HCT116 (cell line): ENCODE measurements at regions not wholly inside any gene's neighbourhood (a gene's known extent, or its start where the extent isn't known, plus 50 kb on each side); places are given as distances from the start of the nearest gene placed in this dataset.

Source experiments
- ATAC-seq: fragments of 200-7000 bp; cut with Tn5 transposase; 2 replicates; pipeline ENCODE4 v1.9.1; 2020; ENCODE audit warnings: mild to moderate bottlenecking, moderate library complexity
- BruUV-seq: library from RNA; stranded (reverse); fragments of 400-500 nt; replicated peaks from 2 replicates; lab custom pipeline; 2021; lab: Mats Ljungman, UMichigan
- CTCF ChIA-PET: fragments of 300-600 bp; sonication (Branson Sonifier 250); formaldehyde crosslinking; loops from one replicate; lab custom pipeline; 2021; ENCODE audit warnings: antibody characterized with exemption; lab: Charles Lee
- POLR2A ChIA-PET: fragments of 300-600, 350-600 bp; sonication (Branson Sonifier 250); formaldehyde crosslinking; loops from one replicate; lab custom pipeline; 2021; ENCODE audit warnings: antibody characterized with exemption; lab: Charles Lee
- RAD21 ChIA-PET, 2 experiments: fragments of 300-600 bp; sonication (Branson Sonifier 250); formaldehyde crosslinking; loops; one replicate each; lab custom pipeline; 2023; ENCODE audit warnings: low total read pairs in 2 of 2; ENCODE audit not compliant: uncharacterized antibody in 2 of 2, unreplicated experiment in 2 of 2, low non-redundant PET in 1 of 2; lab: Charles Lee
- DNase-seq: peaks from one replicate; pipeline ENCODE4 v3.0.0-alpha.2; 2010; ENCODE audit warnings: low read depth, low spot score
- H2AFZ ChIP-seq: fragments of 200-600 bp; shearing (Covaris generic), sonication (generic); 2 replicates; pipeline ENCODE4 v1.6.1; 2017; ENCODE audit warnings: low read depth, mixed run types, mixed read lengths, antibody characterized with exemption, low read length; ENCODE audit not compliant: poor library complexity, severe bottlenecking
- H3K27ac ChIP-seq: 2 replicates; pipeline ENCODE4 v1.5.1; 2012; ENCODE audit warnings: low read depth, low read length
- H3K27me3 ChIP-seq: fragments of 200-600 bp; sonication (generic); 2 replicates; pipeline ENCODE4 v1.6.1; 2016; ENCODE audit warnings: mixed run types, low read length, mixed read lengths; ENCODE audit not compliant: insufficient read depth
- H3K36me3 ChIP-seq, 2 experiments: fragments of 200-500 bp in 1 of 2; fragments of 200-600 bp in 1 of 2; sonication (Bioruptor generic) in 1 of 2; sonication (generic) in 1 of 2; 2 replicates each; pipeline versions ENCODE4 v1.5.1 to v1.6.1; 2014 to 2016; ENCODE audit warnings: low read length in 2 of 2, inconsistent platforms in 1 of 2, mixed read lengths in 1 of 2, mixed run types in 1 of 2; ENCODE audit not compliant: insufficient read depth in 2 of 2, control insufficient read depth in 1 of 2
- H3K4me1 ChIP-seq, 2 experiments: fragments of 200-600 bp in 1 of 2; sonication (generic) in 1 of 2; 2 replicates each; pipeline versions ENCODE4 v1.5.1 to v1.6.1; 2012 to 2017; ENCODE audit warnings: low read length in 2 of 2, inconsistent platforms in 1 of 2, mild to moderate bottlenecking in 1 of 2, mixed read lengths in 1 of 2, mixed run types in 1 of 2, moderate library complexity in 1 of 2; ENCODE audit not compliant: insufficient read depth in 2 of 2, control insufficient read depth in 1 of 2
- H3K4me2 ChIP-seq: fragments of 200-600 bp; sonication (generic); 2 replicates; pipeline ENCODE4 v1.6.1; 2017; ENCODE audit warnings: mixed run types, low read length, mixed read lengths
- H3K4me3 ChIP-seq, 2 experiments: fragments of 200-600 bp in 1 of 2; sonication (generic) in 1 of 2; replicated peaks in 1 of 2; 2 replicates each; pipeline ENCODE4 v1.5.1; 2011 to 2016; ENCODE audit warnings: low read length in 2 of 2, control low read depth in 1 of 2, low read depth in 1 of 2, mild to moderate bottlenecking in 1 of 2, mixed read lengths in 1 of 2, mixed run types in 1 of 2
- H3K79me2 ChIP-seq: fragments of 200-600 bp; sonication (generic); 2 replicates; pipeline ENCODE4 v1.6.1; 2017; ENCODE audit warnings: mild to moderate bottlenecking, mixed run types, low read length, moderate library complexity, mixed read lengths; ENCODE audit not compliant: insufficient read depth
- H3K9ac ChIP-seq: fragments of 200-600 bp; sonication (generic); 2 replicates; pipeline ENCODE4 v1.6.1; 2016; ENCODE audit warnings: low read length, mixed read lengths
- H3K9me2 ChIP-seq: fragments of 200-600 bp; sonication (generic), shearing (Covaris generic); 2 replicates; pipeline ENCODE4 v1.6.1; 2017; ENCODE audit warnings: mixed run types, mild to moderate bottlenecking, moderate library complexity; ENCODE audit not compliant: insufficient read depth
- H3K9me3 ChIP-seq, 2 experiments: fragments of 200-500 bp in 1 of 2; fragments of 200-600 bp in 1 of 2; sonication (Bioruptor generic) in 1 of 2; sonication (generic) in 1 of 2; 2 replicates each; pipeline ENCODE4 v1.6.1; 2014 to 2017; ENCODE audit warnings: low read length in 2 of 2, mixed read lengths in 2 of 2, inconsistent platforms in 1 of 2, low read depth in 1 of 2, mild to moderate bottlenecking in 1 of 2, mixed run types in 1 of 2, moderate library complexity in 1 of 2; ENCODE audit not compliant: control insufficient read depth in 1 of 2, insufficient read depth in 1 of 2
- H4K20me1 ChIP-seq: fragments of 200-600 bp; sonication (generic), shearing (Covaris generic); 2 replicates; pipeline ENCODE4 v1.6.1; 2017; ENCODE audit warnings: mixed run types, mild to moderate bottlenecking, moderate library complexity; ENCODE audit not compliant: insufficient read depth
- CBX3 ChIP-seq: IDR thresholded peaks from 2 replicates; pipeline ENCODE4 v1.6.1; 2012; ENCODE audit warnings: low read depth
- CEBPB ChIP-seq: IDR thresholded peaks from 2 replicates; pipeline ENCODE4 v1.6.1; 2012; ENCODE audit warnings: low read depth
- EGR1 ChIP-seq: IDR thresholded peaks from 2 replicates; pipeline ENCODE4 v1.6.1; 2012; ENCODE audit warnings: low read depth
- EZH2 ChIP-seq: fragments of 200-600 bp; sonication (generic); IDR thresholded peaks from 2 replicates; pipeline ENCODE4 v1.6.1; 2017; ENCODE audit warnings: antibody characterized with exemption, mixed run types
- FOSL1 ChIP-seq: IDR thresholded peaks from 2 replicates; pipeline ENCODE4 v1.6.1; 2012; ENCODE audit warnings: low read depth
- POLR2AphosphoS5 ChIP-seq: IDR thresholded peaks from 2 replicates; pipeline ENCODE4 v1.6.1; 2011; ENCODE audit warnings: mild to moderate bottlenecking, low read depth, low read length, moderate library complexity
- RAD21 ChIP-seq: IDR thresholded peaks from 2 replicates; pipeline ENCODE4 v1.6.1; 2012; ENCODE audit warnings: low read depth, mild to moderate bottlenecking
- SIN3A ChIP-seq: IDR thresholded peaks from 2 replicates; pipeline ENCODE4 v1.6.1; 2012; ENCODE audit warnings: low read depth
- SRF ChIP-seq: IDR thresholded peaks from 2 replicates; pipeline ENCODE4 v1.6.1; 2012; ENCODE audit warnings: low read depth
- TCF7L2 ChIP-seq: IDR thresholded peaks from 2 replicates; pipeline ENCODE4 v1.7.0; 2011; ENCODE audit warnings: borderline replicate concordance, inconsistent platforms; ENCODE audit not compliant: insufficient read depth, insufficient read length; ENCODE audit errors: extremely low read depth
- YY1 ChIP-seq: IDR thresholded peaks from 2 replicates; pipeline ENCODE4 v1.6.1; 2011; ENCODE audit warnings: low read length, low read depth, moderate library complexity, mild to moderate bottlenecking; ENCODE audit not compliant: insufficient replicate concordance; ENCODE audit errors: extremely low read depth
- ZNF274 ChIP-seq: fragments of 200-500 bp; sonication (Bioruptor generic); IDR thresholded peaks from 2 replicates; pipeline ENCODE4 v1.6.1; 2014; ENCODE audit warnings: mild to moderate bottlenecking, low read depth, low read length, inconsistent platforms
- intact Hi-C: fragments of 100-400 bp; cut with micrococcal nuclease; formaldehyde crosslinking; loops from 2 replicates; pipeline ENCODE4 v1.10.0; 2022
- TF ChIP-seq, protein P1 (sequence below): IDR thresholded peaks from 2 replicates; pipeline ENCODE4 v1.6.1; 2012; ENCODE audit warnings: low read depth
- TF ChIP-seq, protein P2 (sequence below), 3 experiments: fragments of 200-600 bp in 1 of 3; sonication (generic) in 1 of 3; IDR thresholded peaks in 2 of 3; conservative IDR thresholded peaks in 1 of 3; 2 replicates each; pipeline ENCODE4 v1.5.1; 2012 to 2017; ENCODE audit warnings: low read depth in 2 of 3, low read length in 2 of 3, antibody characterized with exemption in 1 of 3, borderline replicate concordance in 1 of 3, control low read depth in 1 of 3, mild to moderate bottlenecking in 1 of 3, mixed read lengths in 1 of 3, mixed run types in 1 of 3, moderate library complexity in 1 of 3; ENCODE audit not compliant: insufficient read depth in 1 of 3
- TF ChIP-seq, protein P3 (sequence below): IDR thresholded peaks from 2 replicates; pipeline ENCODE4 v1.6.1; 2011; ENCODE audit warnings: mild to moderate bottlenecking, low read length, moderate library complexity; ENCODE audit not compliant: insufficient replicate concordance; ENCODE audit errors: extremely low read depth

DNA sequence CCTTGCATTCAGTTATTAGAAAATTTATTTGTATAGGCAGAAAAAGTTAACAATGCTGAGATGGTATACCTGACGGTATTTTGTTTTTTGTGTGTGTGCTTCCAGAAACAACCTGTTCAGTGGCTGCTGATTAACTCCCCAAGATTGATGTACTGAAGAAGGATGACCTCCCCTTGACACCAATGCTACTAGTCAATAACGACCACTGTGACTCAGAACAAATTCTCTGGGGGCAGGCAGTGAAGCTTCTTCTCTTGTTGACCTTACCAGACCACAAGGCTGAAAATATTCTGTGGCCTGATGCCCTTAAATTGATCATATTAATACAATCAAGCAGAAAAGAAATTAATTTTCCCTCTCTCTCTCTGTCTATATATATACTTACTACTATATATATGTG, 1182.9 kb upstream of the CRIM1 start (continued):
- TF ChIP-seq, protein P1, sequence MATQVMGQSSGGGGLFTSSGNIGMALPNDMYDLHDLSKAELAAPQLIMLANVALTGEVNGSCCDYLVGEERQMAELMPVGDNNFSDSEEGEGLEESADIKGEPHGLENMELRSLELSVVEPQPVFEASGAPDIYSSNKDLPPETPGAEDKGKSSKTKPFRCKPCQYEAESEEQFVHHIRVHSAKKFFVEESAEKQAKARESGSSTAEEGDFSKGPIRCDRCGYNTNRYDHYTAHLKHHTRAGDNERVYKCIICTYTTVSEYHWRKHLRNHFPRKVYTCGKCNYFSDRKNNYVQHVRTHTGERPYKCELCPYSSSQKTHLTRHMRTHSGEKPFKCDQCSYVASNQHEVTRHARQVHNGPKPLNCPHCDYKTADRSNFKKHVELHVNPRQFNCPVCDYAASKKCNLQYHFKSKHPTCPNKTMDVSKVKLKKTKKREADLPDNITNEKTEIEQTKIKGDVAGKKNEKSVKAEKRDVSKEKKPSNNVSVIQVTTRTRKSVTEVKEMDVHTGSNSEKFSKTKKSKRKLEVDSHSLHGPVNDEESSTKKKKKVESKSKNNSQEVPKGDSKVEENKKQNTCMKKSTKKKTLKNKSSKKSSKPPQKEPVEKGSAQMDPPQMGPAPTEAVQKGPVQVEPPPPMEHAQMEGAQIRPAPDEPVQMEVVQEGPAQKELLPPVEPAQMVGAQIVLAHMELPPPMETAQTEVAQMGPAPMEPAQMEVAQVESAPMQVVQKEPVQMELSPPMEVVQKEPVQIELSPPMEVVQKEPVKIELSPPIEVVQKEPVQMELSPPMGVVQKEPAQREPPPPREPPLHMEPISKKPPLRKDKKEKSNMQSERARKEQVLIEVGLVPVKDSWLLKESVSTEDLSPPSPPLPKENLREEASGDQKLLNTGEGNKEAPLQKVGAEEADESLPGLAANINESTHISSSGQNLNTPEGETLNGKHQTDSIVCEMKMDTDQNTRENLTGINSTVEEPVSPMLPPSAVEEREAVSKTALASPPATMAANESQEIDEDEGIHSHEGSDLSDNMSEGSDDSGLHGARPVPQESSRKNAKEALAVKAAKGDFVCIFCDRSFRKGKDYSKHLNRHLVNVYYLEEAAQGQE, result no peak

DNA sequence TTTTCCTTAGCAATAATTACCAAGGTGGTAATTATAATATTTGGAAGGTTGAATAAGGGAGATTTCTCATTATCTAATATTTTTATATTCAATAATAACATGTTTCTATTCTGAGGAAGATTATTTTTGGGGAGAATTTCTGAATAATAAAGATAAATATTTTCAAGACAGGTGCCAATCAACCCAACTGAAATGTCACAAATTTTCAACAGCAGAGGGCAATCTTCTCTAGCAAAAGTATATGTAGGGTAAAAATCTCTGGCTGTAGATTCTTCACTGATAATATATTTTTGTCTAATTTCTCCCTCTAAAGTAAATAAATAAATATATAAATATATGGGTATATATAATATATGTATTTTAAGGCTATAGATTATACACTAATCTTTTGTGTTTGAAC, 1187.2 kb upstream of the CRIM1 start:
- CTCF ChIA-PET, result no interaction called here
- no peak for DNase-seq
- intact Hi-C loops, result no loop called here

More for the DNA sequence above, 1187.2 kb upstream of the CRIM1 start:
- TF ChIP-seq YY1 (no peak), SIN3A (no peak), POLR2AphosphoS5 (no peak), CBX3 (no peak), CEBPB (no peak), EGR1 (no peak), EZH2 (no peak), ZNF274 (no peak), TCF7L2 (no peak), FOSL1 (no peak), SRF (no peak), RAD21 (no peak)
- TF ChIP-seq, protein P2, sequence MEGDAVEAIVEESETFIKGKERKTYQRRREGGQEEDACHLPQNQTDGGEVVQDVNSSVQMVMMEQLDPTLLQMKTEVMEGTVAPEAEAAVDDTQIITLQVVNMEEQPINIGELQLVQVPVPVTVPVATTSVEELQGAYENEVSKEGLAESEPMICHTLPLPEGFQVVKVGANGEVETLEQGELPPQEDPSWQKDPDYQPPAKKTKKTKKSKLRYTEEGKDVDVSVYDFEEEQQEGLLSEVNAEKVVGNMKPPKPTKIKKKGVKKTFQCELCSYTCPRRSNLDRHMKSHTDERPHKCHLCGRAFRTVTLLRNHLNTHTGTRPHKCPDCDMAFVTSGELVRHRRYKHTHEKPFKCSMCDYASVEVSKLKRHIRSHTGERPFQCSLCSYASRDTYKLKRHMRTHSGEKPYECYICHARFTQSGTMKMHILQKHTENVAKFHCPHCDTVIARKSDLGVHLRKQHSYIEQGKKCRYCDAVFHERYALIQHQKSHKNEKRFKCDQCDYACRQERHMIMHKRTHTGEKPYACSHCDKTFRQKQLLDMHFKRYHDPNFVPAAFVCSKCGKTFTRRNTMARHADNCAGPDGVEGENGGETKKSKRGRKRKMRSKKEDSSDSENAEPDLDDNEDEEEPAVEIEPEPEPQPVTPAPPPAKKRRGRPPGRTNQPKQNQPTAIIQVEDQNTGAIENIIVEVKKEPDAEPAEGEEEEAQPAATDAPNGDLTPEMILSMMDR (IDR thresholded peaks at IDR 0.05 in 2 of 3, conservative IDR thresholded peaks at IDR 0.05 in 1 of 3; ENCODE audit: borderline replicate concordance in 1 of 3, insufficient read depth in 1 of 3, low read depth in 2 of 3, low read length in 2 of 3), result no peak
- TF ChIP-seq, protein P3, sequence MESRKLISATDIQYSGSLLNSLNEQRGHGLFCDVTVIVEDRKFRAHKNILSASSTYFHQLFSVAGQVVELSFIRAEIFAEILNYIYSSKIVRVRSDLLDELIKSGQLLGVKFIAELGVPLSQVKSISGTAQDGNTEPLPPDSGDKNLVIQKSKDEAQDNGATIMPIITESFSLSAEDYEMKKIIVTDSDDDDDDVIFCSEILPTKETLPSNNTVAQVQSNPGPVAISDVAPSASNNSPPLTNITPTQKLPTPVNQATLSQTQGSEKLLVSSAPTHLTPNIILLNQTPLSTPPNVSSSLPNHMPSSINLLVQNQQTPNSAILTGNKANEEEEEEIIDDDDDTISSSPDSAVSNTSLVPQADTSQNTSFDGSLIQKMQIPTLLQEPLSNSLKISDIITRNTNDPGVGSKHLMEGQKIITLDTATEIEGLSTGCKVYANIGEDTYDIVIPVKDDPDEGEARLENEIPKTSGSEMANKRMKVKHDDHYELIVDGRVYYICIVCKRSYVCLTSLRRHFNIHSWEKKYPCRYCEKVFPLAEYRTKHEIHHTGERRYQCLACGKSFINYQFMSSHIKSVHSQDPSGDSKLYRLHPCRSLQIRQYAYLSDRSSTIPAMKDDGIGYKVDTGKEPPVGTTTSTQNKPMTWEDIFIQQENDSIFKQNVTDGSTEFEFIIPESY, result no peak
- peaks cover 3 to 4% of the 10 kb centered on the region in 2 experiments; a peak in 2 of 4 replicates for H3K9me3 ChIP-seq
- H3K4me3 ChIP-seq, result no peak overlapping the region
- ATAC-seq, result no peak
- no peak overlapping the region for H3K27ac ChIP-seq
- no peak overlapping the region for H3K9ac ChIP-seq
- ChIA-PET RAD21 (no interaction called here), POLR2A (no interaction called here)
- H3K4me2 ChIP-seq, result no peak overlapping the region
- H2AFZ ChIP-seq, result no peak overlapping the region
- H3K27me3 ChIP-seq, result no peaks in the 10 kb centered on the region
- H4K20me1 ChIP-seq, result no peaks in the 10 kb centered on the region; the same call in 1 of the 2 replicates
- no TSS peak for BruUV-seq
- H3K36me3 ChIP-seq, result no peaks in the 10 kb centered on the region
- no peaks in the 10 kb centered on the region for H3K9me2 ChIP-seq
- H3K4me1 ChIP-seq, result no peaks in the 10 kb centered on the region
- H3K79me2 ChIP-seq, result no peaks in the 10 kb centered on the region
